HepG2 (cell line): ENCODE measurements at regions not wholly inside any gene's neighbourhood (a gene's known extent, or its start where the extent isn't known, plus 50 kb on each side); places are given as distances from the start of the nearest gene placed in this dataset.

Experiments
- RBM39 ChIP-seq: fragments of 200-400 bp; formaldehyde crosslinking; IDR thresholded peaks from one replicate; pipeline ENCODE4 v1.6.1; 2018; ENCODE audit warnings: antibody characterized with exemption, mild to moderate bottlenecking, low read depth, low read length; ENCODE audit not compliant: poor library complexity, severe bottlenecking
- ZNF234 ChIP-seq: sonication (generic); formaldehyde crosslinking; conservative IDR thresholded peaks from 2 replicates; pipeline ENCODE4 v1.5.1; 2020; ENCODE audit warnings: mild to moderate bottlenecking, missing genetic modification reagents
- TF ChIP-seq, protein P1 (sequence below): sonication (generic); formaldehyde crosslinking; IDR thresholded peaks from 2 replicates; pipeline ENCODE4 v1.8.1; 2023; ENCODE audit warnings: missing genetic modification reagents, inconsistent platforms, borderline replicate concordance

DNA sequence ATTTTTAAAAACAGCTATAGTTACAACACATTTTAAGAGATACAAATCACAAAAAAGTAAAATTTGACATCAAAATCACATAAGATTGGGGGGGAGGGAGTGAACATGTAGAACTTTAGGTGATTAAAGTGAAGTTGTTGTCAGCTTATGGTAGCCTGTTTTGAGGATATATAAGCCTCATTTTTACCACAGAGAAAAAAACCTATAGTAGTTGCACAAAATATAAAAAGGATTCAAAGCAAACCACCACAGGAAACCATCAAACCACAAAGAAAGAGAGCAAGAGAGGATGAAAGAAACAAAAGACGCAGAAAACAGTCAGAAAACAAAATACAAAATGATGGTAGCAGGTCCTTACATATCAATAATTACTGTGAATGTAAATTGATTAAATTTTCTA lies 291.9 kb upstream of the DEPDC1 start:
- TF ChIP-seq, protein P1, sequence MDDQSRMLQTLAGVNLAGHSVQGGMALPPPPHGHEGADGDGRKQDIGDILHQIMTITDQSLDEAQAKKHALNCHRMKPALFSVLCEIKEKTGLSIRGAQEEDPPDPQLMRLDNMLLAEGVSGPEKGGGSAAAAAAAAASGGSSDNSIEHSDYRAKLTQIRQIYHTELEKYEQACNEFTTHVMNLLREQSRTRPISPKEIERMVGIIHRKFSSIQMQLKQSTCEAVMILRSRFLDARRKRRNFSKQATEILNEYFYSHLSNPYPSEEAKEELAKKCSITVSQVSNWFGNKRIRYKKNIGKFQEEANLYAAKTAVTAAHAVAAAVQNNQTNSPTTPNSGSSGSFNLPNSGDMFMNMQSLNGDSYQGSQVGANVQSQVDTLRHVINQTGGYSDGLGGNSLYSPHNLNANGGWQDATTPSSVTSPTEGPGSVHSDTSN, result no peak
- TF ChIP-seq ZNF234 (CRISPR knock-in tag) (no peak), RBM39 (no peak)
